ENCODE measurements at regions not wholly inside any gene's neighbourhood (a gene's known extent, or its start where the extent isn't known, plus 50 kb on each side); places are given as distances from the start of the nearest gene placed in this dataset.

DNA sequence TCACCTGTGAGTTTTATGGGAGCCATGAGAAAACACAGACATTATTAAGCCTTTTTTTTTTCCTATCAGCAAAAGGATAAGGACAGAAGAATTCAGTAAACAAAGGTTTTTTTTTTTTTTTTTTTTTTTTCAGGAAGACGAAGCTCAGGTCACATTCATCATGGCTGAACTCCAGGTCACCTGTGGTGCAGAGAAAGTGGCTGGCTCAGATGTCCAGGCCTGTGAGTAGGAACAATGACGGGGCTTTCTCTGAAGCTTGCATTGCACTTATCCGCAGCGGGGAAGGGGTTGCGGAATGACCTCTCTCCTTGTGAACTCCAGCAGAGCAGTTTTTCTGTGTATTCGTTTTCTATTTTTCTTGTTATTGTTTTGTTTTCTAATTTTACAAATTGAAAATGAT is 759.6 kb upstream of the TMEM132C start:
- Mint-ChIP-seq H3K36me3 (ENCODE audit: insufficient read depth, unreplicated experiment) (no peaks in the 10 kb centered on the region), H3K27ac (ENCODE audit: unreplicated experiment) (no peak overlapping the region), H3K9me3 (ENCODE audit: low read depth, unreplicated experiment) (peaks cover 19% of the 10 kb centered on the region), H3K4me3 (ENCODE audit: low read depth, unreplicated experiment) (no peak overlapping the region), H3K4me1 (ENCODE audit: low read depth, unreplicated experiment) (no peaks in the 10 kb centered on the region), H3K27me3 (ENCODE audit: unreplicated experiment) (no peaks in the 10 kb centered on the region)
- CTCF ChIA-PET = interaction anchor here (0.7 kb wide), 1 partner anchor 431 kb away, joined by 4 read pairs; no protein-coding TSS in a partner anchor
- no TSS peak for BruUV-seq (replicated peaks)
- intact Hi-C loops (cut with micrococcal nuclease; ENCODE audit: unreplicated experiment) = no loop called here
- TF ChIP-seq, protein P1, sequence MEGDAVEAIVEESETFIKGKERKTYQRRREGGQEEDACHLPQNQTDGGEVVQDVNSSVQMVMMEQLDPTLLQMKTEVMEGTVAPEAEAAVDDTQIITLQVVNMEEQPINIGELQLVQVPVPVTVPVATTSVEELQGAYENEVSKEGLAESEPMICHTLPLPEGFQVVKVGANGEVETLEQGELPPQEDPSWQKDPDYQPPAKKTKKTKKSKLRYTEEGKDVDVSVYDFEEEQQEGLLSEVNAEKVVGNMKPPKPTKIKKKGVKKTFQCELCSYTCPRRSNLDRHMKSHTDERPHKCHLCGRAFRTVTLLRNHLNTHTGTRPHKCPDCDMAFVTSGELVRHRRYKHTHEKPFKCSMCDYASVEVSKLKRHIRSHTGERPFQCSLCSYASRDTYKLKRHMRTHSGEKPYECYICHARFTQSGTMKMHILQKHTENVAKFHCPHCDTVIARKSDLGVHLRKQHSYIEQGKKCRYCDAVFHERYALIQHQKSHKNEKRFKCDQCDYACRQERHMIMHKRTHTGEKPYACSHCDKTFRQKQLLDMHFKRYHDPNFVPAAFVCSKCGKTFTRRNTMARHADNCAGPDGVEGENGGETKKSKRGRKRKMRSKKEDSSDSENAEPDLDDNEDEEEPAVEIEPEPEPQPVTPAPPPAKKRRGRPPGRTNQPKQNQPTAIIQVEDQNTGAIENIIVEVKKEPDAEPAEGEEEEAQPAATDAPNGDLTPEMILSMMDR (IDR thresholded peaks at IDR 0.05; ENCODE audit: unreplicated experiment) = no peak
- no peak for DNase-seq

DNA sequence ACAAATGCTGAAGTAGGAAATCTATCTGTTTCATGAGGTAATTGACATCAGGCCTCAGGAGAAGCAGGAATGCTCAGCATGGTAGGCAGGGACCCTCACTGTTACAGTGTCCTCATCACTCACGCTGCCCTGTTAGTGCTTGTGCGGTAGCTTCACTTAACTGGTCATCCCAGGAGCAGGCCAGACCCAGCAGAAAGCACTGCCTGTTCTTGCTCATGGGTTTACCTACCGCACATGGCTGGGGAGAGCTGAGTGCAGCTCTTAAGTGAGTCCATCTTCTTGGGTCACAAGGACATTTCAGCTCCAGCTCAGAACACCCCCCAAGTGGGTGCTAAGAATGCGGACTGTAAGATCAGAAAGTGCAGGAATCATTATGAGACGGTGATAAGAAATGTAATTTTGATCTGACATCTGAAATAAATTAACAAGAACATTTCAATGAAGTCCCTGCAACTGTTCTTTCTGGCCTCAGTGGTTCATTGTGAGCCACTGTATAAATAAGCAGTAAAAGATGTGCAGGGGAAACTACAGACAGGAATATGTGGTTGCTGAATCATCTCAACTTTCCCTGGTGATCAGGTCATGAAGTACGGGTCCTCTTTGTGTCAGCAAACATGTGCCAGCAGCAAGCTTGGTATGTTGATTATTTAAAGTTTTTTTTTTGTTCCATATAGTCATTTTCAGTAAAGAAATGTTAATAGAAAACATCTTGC is 757.7 kb upstream of the TMEM132C start:
- intact Hi-C loops (cut with micrococcal nuclease; ENCODE audit: unreplicated experiment) = no loop called here
- Mint-ChIP-seq H3K4me1 (ENCODE audit: low read depth, unreplicated experiment) (no peaks in the 10 kb centered on the region), H3K36me3 (ENCODE audit: insufficient read depth, unreplicated experiment) (no peaks in the 10 kb centered on the region), H3K4me3 (ENCODE audit: low read depth, unreplicated experiment) (no peak overlapping the region), H3K27me3 (ENCODE audit: unreplicated experiment) (no peaks in the 10 kb centered on the region), H3K9me3 (ENCODE audit: low read depth, unreplicated experiment) (peaks cover 19% of the 10 kb centered on the region), H3K27ac (ENCODE audit: unreplicated experiment) (no peak overlapping the region)
- DNase-seq = no peak
- CTCF ChIA-PET = no interaction called here
- TF ChIP-seq, protein P1 (IDR thresholded peaks at IDR 0.05; ENCODE audit: unreplicated experiment) = no peak
- BruUV-seq (replicated peaks) = no TSS peak

DNA sequence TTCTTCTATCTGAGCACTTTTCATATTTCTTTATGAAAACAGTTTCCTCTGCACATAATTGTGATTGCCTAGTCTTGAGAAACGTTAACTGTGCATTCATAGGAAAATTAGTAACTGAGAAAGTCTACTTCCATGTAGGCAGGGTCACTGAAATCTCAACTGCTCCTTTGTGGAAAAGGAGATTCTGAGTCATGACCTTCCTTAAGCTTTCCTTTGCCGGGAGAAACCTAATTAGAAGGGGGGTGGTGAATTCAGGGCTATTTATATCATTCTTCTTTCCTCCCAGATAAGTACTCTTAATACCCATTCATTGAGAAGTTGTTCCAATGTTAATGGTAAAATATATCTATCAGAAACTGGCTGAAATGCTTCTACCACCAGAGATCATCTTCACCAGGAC is 751.0 kb upstream of the TMEM132C start:
- H3K27ac Mint-ChIP-seq (ENCODE audit: unreplicated experiment) = no peak overlapping the region
- no peak for DNase-seq
- CTCF ChIA-PET = no interaction called here
- intact Hi-C loops (cut with micrococcal nuclease; ENCODE audit: unreplicated experiment) = no loop called here
- no peak overlapping the region for H3K4me3 Mint-ChIP-seq (ENCODE audit: low read depth, unreplicated experiment)
- no peaks in the 10 kb centered on the region for H3K27me3 Mint-ChIP-seq (ENCODE audit: unreplicated experiment)
- TF ChIP-seq, protein P1 (IDR thresholded peaks at IDR 0.05; ENCODE audit: unreplicated experiment) = no peak
- H3K36me3 Mint-ChIP-seq (ENCODE audit: insufficient read depth, unreplicated experiment) = no peaks in the 10 kb centered on the region
- peaks cover 11% of the 10 kb centered on the region for H3K9me3 Mint-ChIP-seq (ENCODE audit: low read depth, unreplicated experiment)
- H3K4me1 Mint-ChIP-seq (ENCODE audit: low read depth, unreplicated experiment) = no peaks in the 10 kb centered on the region
- BruUV-seq (replicated peaks) = no TSS peak

DNA sequence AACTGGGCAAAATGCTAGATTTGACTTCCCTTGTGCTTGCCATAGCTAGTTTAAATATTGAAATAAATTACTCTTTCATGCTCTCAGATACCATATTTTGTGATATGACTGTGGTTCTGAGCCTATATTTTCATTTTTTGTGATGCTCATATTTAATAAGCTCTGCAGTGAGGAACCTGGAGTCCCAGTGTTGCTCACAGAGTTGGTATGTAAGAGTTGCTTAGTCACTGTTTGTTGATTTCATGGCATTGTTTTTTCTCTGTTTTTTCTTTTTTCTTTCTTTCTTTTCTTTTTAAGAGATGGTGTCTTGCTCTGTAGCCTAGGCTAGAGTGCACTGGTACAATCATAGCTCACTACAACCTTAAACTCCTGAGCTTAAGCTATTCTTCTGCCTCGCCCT is 750.5 kb upstream of the TMEM132C start:
- no TSS peak for BruUV-seq (replicated peaks)
- peaks cover 11% of the 10 kb centered on the region for H3K9me3 Mint-ChIP-seq (ENCODE audit: low read depth, unreplicated experiment)
- H3K27ac Mint-ChIP-seq (ENCODE audit: unreplicated experiment) = no peak overlapping the region
- CTCF ChIA-PET = no interaction called here
- H3K27me3 Mint-ChIP-seq (ENCODE audit: unreplicated experiment) = no peaks in the 10 kb centered on the region
- H3K36me3 Mint-ChIP-seq (ENCODE audit: insufficient read depth, unreplicated experiment) = no peaks in the 10 kb centered on the region
- H3K4me3 Mint-ChIP-seq (ENCODE audit: low read depth, unreplicated experiment) = no peak overlapping the region
- DNase-seq = no peak
- intact Hi-C loops (cut with micrococcal nuclease; ENCODE audit: unreplicated experiment) = no loop called here
- H3K4me1 Mint-ChIP-seq (ENCODE audit: low read depth, unreplicated experiment) = no peaks in the 10 kb centered on the region
- TF ChIP-seq, protein P1 (IDR thresholded peaks at IDR 0.05; ENCODE audit: unreplicated experiment) = no peak
